ENCODE measurements at regions not wholly inside any gene's neighbourhood (a gene's known extent, or its start where the extent isn't known, plus 50 kb on each side); places are given as distances from the start of the nearest gene placed in this dataset.

GRCh38 chr6:14431385-14432330 lies 314.1 kb downstream of the CD83 start:
- DNase-seq (ENCODE audit: low read depth), result no peak

GRCh38 chr6:14434916-14435690 lies 317.5 kb downstream of the CD83 start:
- DNase-seq (ENCODE audit: low read depth), result no peak

- no peak for DNase-seq (ENCODE audit: low read depth)
Measured at GRCh38 chr6:14436592-14437132, 319.1 kb downstream of the CD83 start.

GRCh38 chr6:14439419-14439818 lies 321.8 kb downstream of the CD83 start:
- DNase-seq (ENCODE audit: low read depth), result no peak

- no peak for DNase-seq (ENCODE audit: low read depth)
Measured at GRCh38 chr6:14440215-14440910, 322.8 kb downstream of the CD83 start.

- no peak for DNase-seq (ENCODE audit: low read depth)
Measured at GRCh38 chr6:14440940-14441781, 323.6 kb downstream of the CD83 start.

- DNase-seq (ENCODE audit: low read depth), result no peak
Measured at GRCh38 chr6:14442242-14442641, 324.7 kb downstream of the CD83 start.

- DNase-seq (ENCODE audit: low read depth), result no peak
Measured at GRCh38 chr6:14443629-14444268, 326.2 kb downstream of the CD83 start.

GRCh38 chr6:14444295-14444972 lies 326.9 kb downstream of the CD83 start:
- DNase-seq (ENCODE audit: low read depth), result no peak

GRCh38 chr6:14447240-14447639 lies 329.7 kb downstream of the CD83 start:
- DNase-seq (ENCODE audit: low read depth), result no peak

- no peak for DNase-seq (ENCODE audit: low read depth)
Measured at GRCh38 chr6:14448246-14448645, 330.7 kb downstream of the CD83 start.

- no peak for DNase-seq (ENCODE audit: low read depth)
Measured at GRCh38 chr6:14450133-14450504, 332.5 kb downstream of the CD83 start.

- DNase-seq (ENCODE audit: low read depth), result no peak
Measured at GRCh38 chr6:14450578-14450977, 333.0 kb downstream of the CD83 start.

- no peak for DNase-seq (ENCODE audit: low read depth)
Measured at GRCh38 chr6:14451594-14452374, 334.2 kb downstream of the CD83 start.

GRCh38 chr6:14452567-14453527 lies 335.3 kb downstream of the CD83 start:
- no peak for DNase-seq (ENCODE audit: low read depth)

GRCh38 chr6:14453712-14454472 lies 336.3 kb downstream of the CD83 start:
- DNase-seq (ENCODE audit: low read depth), result no peak

GRCh38 chr6:14454473-14454775 lies 336.9 kb downstream of the CD83 start:
- no peak for DNase-seq (ENCODE audit: low read depth)

GRCh38 chr6:14455427-14455826 lies 337.9 kb downstream of the CD83 start:
- DNase-seq (ENCODE audit: low read depth), result no peak
